ENCODE measurements at regions not wholly inside any gene's neighbourhood (a gene's known extent, or its start where the extent isn't known, plus 50 kb on each side); places are given as distances from the start of the nearest gene placed in this dataset.

- Mint-ChIP-seq H3K27me3 (peaks cover 18% of the 10 kb centered on the region), H3K9me3 (peaks cover 14% of the 10 kb centered on the region), H3K4me3 (no peak overlapping the region), H3K36me3 (ENCODE audit: low read depth) (no peaks in the 10 kb centered on the region), H3K27ac (no peak overlapping the region), H3K4me1 (ENCODE audit: low read depth) (no peaks in the 10 kb centered on the region)
Observed at GRCh38 chr10:92768104-92768503, 78.3 kb downstream of the HHEX start.

GRCh38 chr10:92773776-92774175, 74.5 kb upstream of the EXOC6 start:
- H3K36me3 Mint-ChIP-seq (ENCODE audit: low read depth): no peaks in the 10 kb centered on the region
- H3K27ac Mint-ChIP-seq: no peak overlapping the region
- no peaks in the 10 kb centered on the region for H3K9me3 Mint-ChIP-seq
- H3K4me3 Mint-ChIP-seq: no peak overlapping the region
- H3K4me1 Mint-ChIP-seq (ENCODE audit: low read depth): no peaks in the 10 kb centered on the region
- H3K27me3 Mint-ChIP-seq: peaks cover 31% of the 10 kb centered on the region

- no peaks in the 10 kb centered on the region for H3K9me3 Mint-ChIP-seq
- H3K4me3 Mint-ChIP-seq: no peak overlapping the region
- H3K27ac Mint-ChIP-seq: no peak overlapping the region
- H3K27me3 Mint-ChIP-seq: peaks cover 25% of the 10 kb centered on the region
- H3K36me3 Mint-ChIP-seq (ENCODE audit: low read depth): no peaks in the 10 kb centered on the region
- H3K4me1 Mint-ChIP-seq (ENCODE audit: low read depth): no peaks in the 10 kb centered on the region
Observed at GRCh38 chr10:92778091-92778490, 70.2 kb upstream of the EXOC6 start.

GRCh38 chr10:92785118-92785517, 63.2 kb upstream of the EXOC6 start:
- H3K27me3 Mint-ChIP-seq: peaks cover 6% of the 10 kb centered on the region
- H3K9me3 Mint-ChIP-seq: no peaks in the 10 kb centered on the region
- no peaks in the 10 kb centered on the region for H3K36me3 Mint-ChIP-seq (ENCODE audit: low read depth)
- H3K4me1 Mint-ChIP-seq (ENCODE audit: low read depth): peaks cover 4% of the 10 kb centered on the region
- no peak overlapping the region for H3K27ac Mint-ChIP-seq
- H3K4me3 Mint-ChIP-seq: no peak overlapping the region

- Mint-ChIP-seq H3K36me3 (ENCODE audit: low read depth) (no peaks in the 10 kb centered on the region), H3K27ac (no peak overlapping the region), H3K9me3 (no peaks in the 10 kb centered on the region), H3K4me1 (ENCODE audit: low read depth) (peaks cover 9% of the 10 kb centered on the region), H3K27me3 (peaks cover 6% of the 10 kb centered on the region), H3K4me3 (no peak overlapping the region)
Observed at GRCh38 chr10:92787557-92788152, 60.7 kb upstream of the EXOC6 start.

GRCh38 chr10:92789067-92789466, 59.3 kb upstream of the EXOC6 start:
- Mint-ChIP-seq H3K4me3 (no peak overlapping the region), H3K36me3 (ENCODE audit: low read depth) (no peaks in the 10 kb centered on the region), H3K27me3 (peaks cover 13% of the 10 kb centered on the region), H3K9me3 (no peaks in the 10 kb centered on the region), H3K4me1 (ENCODE audit: low read depth) (peaks cover 9% of the 10 kb centered on the region), H3K27ac (no peak overlapping the region)

- H3K4me3 Mint-ChIP-seq: no peak overlapping the region
- peaks cover 19% of the 10 kb centered on the region for H3K27me3 Mint-ChIP-seq
- no peaks in the 10 kb centered on the region for H3K9me3 Mint-ChIP-seq
- peaks cover 9% of the 10 kb centered on the region for H3K4me1 Mint-ChIP-seq (ENCODE audit: low read depth)
- H3K27ac Mint-ChIP-seq: no peak overlapping the region
- H3K36me3 Mint-ChIP-seq (ENCODE audit: low read depth): no peaks in the 10 kb centered on the region
Observed at GRCh38 chr10:92789786-92790185, 58.5 kb upstream of the EXOC6 start.

- no peak overlapping the region for H3K4me3 Mint-ChIP-seq
- no peak overlapping the region for H3K27ac Mint-ChIP-seq
- H3K27me3 Mint-ChIP-seq: peaks cover 22% of the 10 kb centered on the region
- H3K9me3 Mint-ChIP-seq: no peaks in the 10 kb centered on the region
- H3K36me3 Mint-ChIP-seq (ENCODE audit: low read depth): no peaks in the 10 kb centered on the region
- H3K4me1 Mint-ChIP-seq (ENCODE audit: low read depth): peaks cover 9% of the 10 kb centered on the region
Observed at GRCh38 chr10:92790440-92790839, 57.9 kb upstream of the EXOC6 start.

- no peak overlapping the region for H3K27ac Mint-ChIP-seq
- no peaks in the 10 kb centered on the region for H3K9me3 Mint-ChIP-seq
- peaks cover 20% of the 10 kb centered on the region for H3K27me3 Mint-ChIP-seq
- peaks cover 9% of the 10 kb centered on the region for H3K4me1 Mint-ChIP-seq (ENCODE audit: low read depth)
- H3K4me3 Mint-ChIP-seq: no peak overlapping the region
- no peaks in the 10 kb centered on the region for H3K36me3 Mint-ChIP-seq (ENCODE audit: low read depth)
Observed at GRCh38 chr10:92792661-92793060, 55.7 kb upstream of the EXOC6 start.
